HG02610 (cell line): ENCODE measurements at regions not wholly inside any gene's neighbourhood (a gene's known extent, or its start where the extent isn't known, plus 50 kb on each side); places are given as distances from the start of the nearest gene placed in this dataset.

Experiments used
- ATAC-seq: cut with Tn5 transposase; IDR thresholded peaks from one replicate; pipeline ENCODE4 v1.9.1; 2021; ENCODE audit warnings: mild to moderate bottlenecking, moderate library complexity; ENCODE audit not compliant: unreplicated experiment

- no peak for ATAC-seq
Measured at GRCh38 chr18:24560511-24560981, 100.1 kb downstream of the HRH4 start.

- no peak for ATAC-seq
Measured at GRCh38 chr18:24561369-24561965, 101.0 kb downstream of the HRH4 start.

GRCh38 chr18:24567199-24567598 is 106.8 kb downstream of the HRH4 start:
- ATAC-seq, result no peak

GRCh38 chr18:24570716-24571115 is 110.3 kb downstream of the HRH4 start:
- ATAC-seq, result no peak

- ATAC-seq, result no peak
Measured at GRCh38 chr18:24582771-24583170, 122.3 kb downstream of the HRH4 start.

GRCh38 chr18:24584205-24584604 is 123.8 kb downstream of the HRH4 start:
- ATAC-seq, result no peak

- ATAC-seq, result no peak
Measured at GRCh38 chr18:24584813-24585212, 124.4 kb downstream of the HRH4 start.

- no peak for ATAC-seq
Measured at GRCh38 chr18:24585996-24586566, 125.6 kb downstream of the HRH4 start.

- no peak for ATAC-seq
Measured at GRCh38 chr18:24586662-24587360, 126.4 kb downstream of the HRH4 start.

- ATAC-seq, result no peak
Measured at GRCh38 chr18:24588440-24588839, 128.0 kb downstream of the HRH4 start.

GRCh38 chr18:24590946-24591345 is 130.5 kb downstream of the HRH4 start:
- ATAC-seq, result no peak

- ATAC-seq, result no peak
Measured at GRCh38 chr18:24593401-24593800, 133.0 kb downstream of the HRH4 start.

- ATAC-seq, result no peak
Measured at GRCh38 chr18:24593886-24594285, 133.4 kb downstream of the HRH4 start.

GRCh38 chr18:24595561-24596031 is 135.2 kb downstream of the HRH4 start:
- no peak for ATAC-seq

GRCh38 chr18:24600076-24600654 is 139.7 kb downstream of the HRH4 start:
- no peak for ATAC-seq

- ATAC-seq, result no peak
Measured at GRCh38 chr18:24601585-24601984, 141.1 kb downstream of the HRH4 start.

- ATAC-seq, result no peak
Measured at GRCh38 chr18:24602201-24602600, 141.8 kb downstream of the HRH4 start.

- no peak for ATAC-seq
Measured at GRCh38 chr18:24603151-24603550, 142.7 kb downstream of the HRH4 start.

GRCh38 chr18:24605444-24605843 is 145.0 kb downstream of the HRH4 start:
- no peak for ATAC-seq

- ATAC-seq, result no peak
Measured at GRCh38 chr18:24609254-24609653, 148.8 kb downstream of the HRH4 start.

- no peak for ATAC-seq
Measured at GRCh38 chr18:24611075-24611474, 150.6 kb downstream of the HRH4 start.
